SK-MEL-5 (cell line): ENCODE measurements at regions not wholly inside any gene's neighbourhood (a gene's known extent, or its start where the extent isn't known, plus 50 kb on each side); places are given as distances from the start of the nearest gene placed in this dataset.
"Not testable (repeated sequence)": the region's sequence is repeated elsewhere in the genome, so short reads cannot be mapped to it uniquely, and the experiment has no call there.

ENCODE experiments used
- DNase-seq: peaks from one replicate; pipeline ENCODE4 v3.0.0-alpha.2; 2016; ENCODE audit warnings: low read depth, low spot score
- in situ Hi-C: cut with HindIII; loops from 2 replicates; pipeline ENCODE4 v1.10.0; 2016; ENCODE audit warnings: low sequenced_read_pairs, high pct_unique_total_duplicates, low pct_unique_long_range_greater_than_20kb

GRCh38 chr14:86087377-86087776 lies 557.4 kb downstream of the FLRT2 start:
- in situ Hi-C loops: no loop called here
- DNase-seq: no peak

- no peak for DNase-seq
- in situ Hi-C loops: no loop called here
Observed at GRCh38 chr14:86086962-86087361, 557.0 kb downstream of the FLRT2 start.

- in situ Hi-C loops: no loop called here
- DNase-seq: no peak
Observed at GRCh38 chr14:86084097-86084496, 554.2 kb downstream of the FLRT2 start.

- in situ Hi-C loops: no loop called here
- DNase-seq: no peak
Observed at GRCh38 chr14:86083616-86084015, 553.7 kb downstream of the FLRT2 start.

GRCh38 chr14:86072116-86072894 lies 542.4 kb downstream of the FLRT2 start:
- in situ Hi-C loops: no loop called here
- no peak for DNase-seq

GRCh38 chr14:86066651-86067050 lies 536.7 kb downstream of the FLRT2 start:
- in situ Hi-C loops: no loop called here
- DNase-seq: no peak

- no peak for DNase-seq
- in situ Hi-C loops: no loop called here
Observed at GRCh38 chr14:86065407-86065806, 535.5 kb downstream of the FLRT2 start.

- DNase-seq, in situ Hi-C loops: not testable (repeated sequence)
Observed at GRCh38 chr14:86064595-86064994, 534.7 kb downstream of the FLRT2 start.

- peak; percentile 49 for DNase-seq
- in situ Hi-C loops: no loop called here
Observed at GRCh38 chr14:86057018-86057667, 527.2 kb downstream of the FLRT2 start.

- peak; percentile 53 for DNase-seq
- in situ Hi-C loops: no loop called here
Observed at GRCh38 chr14:86055512-86056075, 525.6 kb downstream of the FLRT2 start.

- DNase-seq: no peak
- in situ Hi-C loops: no loop called here
Observed at GRCh38 chr14:86052868-86053267, 522.9 kb downstream of the FLRT2 start.

- in situ Hi-C loops: no loop called here
Observed at GRCh38 chr14:86050757-86051156, 520.8 kb downstream of the FLRT2 start.

GRCh38 chr14:86050072-86050683 lies 520.2 kb downstream of the FLRT2 start:
- in situ Hi-C loops: no loop called here
- DNase-seq: no peak

More at GRCh38 chr14:86050757-86051156, 520.8 kb downstream of the FLRT2 start:
- DNase-seq: no peak

- in situ Hi-C loops: no loop called here
- DNase-seq: no peak
Observed at GRCh38 chr14:86039176-86039575, 509.2 kb downstream of the FLRT2 start.

GRCh38 chr14:86038387-86039042 lies 508.6 kb downstream of the FLRT2 start:
- DNase-seq: peak; percentile 67
- in situ Hi-C loops: no loop called here

GRCh38 chr14:86035882-86036281 lies 505.9 kb downstream of the FLRT2 start:
- peak; percentile 72 for DNase-seq
- in situ Hi-C loops: no loop called here

GRCh38 chr14:86027990-86028389 lies 498.0 kb downstream of the FLRT2 start:
- in situ Hi-C loops: no loop called here
- DNase-seq: no peak

- in situ Hi-C loops: no loop called here
Observed at GRCh38 chr14:86027144-86027543, 497.2 kb downstream of the FLRT2 start.

More at GRCh38 chr14:86027144-86027543, 497.2 kb downstream of the FLRT2 start:
- DNase-seq: no peak
